Activated CD8-positive, alpha-beta T cell treated with anti-CD3 and anti-CD28 coated beads, Interleukin-2, amount 10 ng/mL, durations not matched to agents 7 days and 5 days (primary cell): ENCODE measurements at regions not wholly inside any gene's neighbourhood (a gene's known extent, or its start where the extent isn't known, plus 50 kb on each side); places are given as distances from the start of the nearest gene placed in this dataset.

Experiments
- ATAC-seq: fragments of 150-1000 bp; cut with Tn5 transposase; one replicate; pipeline ENCODE4 v1.10.0; 2021; ENCODE audit warnings: moderate library complexity
- CTCF ChIA-PET: fragments of 350-600 bp; sonication (Branson Sonifier 250); formaldehyde crosslinking; loops from one replicate; lab custom pipeline; 2021; ENCODE audit warnings: antibody characterized with exemption; lab: Charles Lee
- POLR2A ChIA-PET: fragments of 350-600 bp; sonication (Branson Sonifier 250); formaldehyde crosslinking; loops from one replicate; lab custom pipeline; 2021; ENCODE audit warnings: antibody characterized with exemption; lab: Charles Lee
- DNase-seq: peaks from one replicate; pipeline ENCODE4 v3.0.0-alpha.2; 2020
- H3K27ac Mint-ChIP-seq: one replicate; pipeline ENCODE4 v1.8.0; 2021; ENCODE audit warnings: mild to moderate bottlenecking, mixed read lengths
- H3K27me3 Mint-ChIP-seq: one replicate; pipeline ENCODE4 v1.8.0; 2021; ENCODE audit warnings: low read depth, mixed read lengths
- H3K36me3 Mint-ChIP-seq: one replicate; pipeline ENCODE4 v1.8.0; 2021; ENCODE audit warnings: low read depth, mixed read lengths
- H3K4me1 Mint-ChIP-seq: one replicate; pipeline ENCODE4 v1.8.0; 2021; ENCODE audit warnings: low read depth, mixed read lengths
- H3K4me3 Mint-ChIP-seq: one replicate; pipeline ENCODE4 v1.8.0; 2021; ENCODE audit warnings: mild to moderate bottlenecking, mixed read lengths
- H3K9me3 Mint-ChIP-seq: one replicate; pipeline ENCODE4 v1.8.0; 2022; ENCODE audit warnings: mixed read lengths; ENCODE audit not compliant: insufficient read depth

- Mint-ChIP-seq H3K36me3 (no peaks in the 10 kb centered on the region), H3K4me3 (no peak overlapping the region), H3K9me3 (peaks cover 15% of the 10 kb centered on the region), H3K27me3 (no peaks in the 10 kb centered on the region), H3K4me1 (no peaks in the 10 kb centered on the region), H3K27ac (no peak overlapping the region)
- DNase-seq (no peak), ATAC-seq (no peak)
- ChIA-PET CTCF (no interaction called here), POLR2A (no interaction called here)
Measured at GRCh38 chr3:176075491-176075890, 1121.8 kb downstream of the TBL1XR1 start.

GRCh38 chr3:176075046-176075445 is 1122.2 kb downstream of the TBL1XR1 start:
- ChIA-PET CTCF (no interaction called here), POLR2A (no interaction called here)
- Mint-ChIP-seq H3K27ac (no peak overlapping the region), H3K36me3 (no peaks in the 10 kb centered on the region), H3K9me3 (peaks cover 15% of the 10 kb centered on the region), H3K4me3 (no peak overlapping the region), H3K4me1 (no peaks in the 10 kb centered on the region), H3K27me3 (no peaks in the 10 kb centered on the region)
- no peak for ATAC-seq
- no peak for DNase-seq

GRCh38 chr3:176074096-176074495 is 1123.2 kb downstream of the TBL1XR1 start:
- Mint-ChIP-seq H3K27ac (no peak overlapping the region), H3K4me3 (no peak overlapping the region), H3K4me1 (no peaks in the 10 kb centered on the region), H3K9me3 (peaks cover 15% of the 10 kb centered on the region), H3K36me3 (no peaks in the 10 kb centered on the region), H3K27me3 (no peaks in the 10 kb centered on the region)
- ATAC-seq (no peak), DNase-seq (no peak)
- ChIA-PET POLR2A (no interaction called here), CTCF (no interaction called here)

- no peak overlapping the region for H3K4me3 Mint-ChIP-seq
- no peaks in the 10 kb centered on the region for H3K4me1 Mint-ChIP-seq
- POLR2A ChIA-PET, result no interaction called here
- no peak overlapping the region for H3K27ac Mint-ChIP-seq
- no peaks in the 10 kb centered on the region for H3K36me3 Mint-ChIP-seq
- DNase-seq (no peak), ATAC-seq (no peak)
- CTCF ChIA-PET, result no interaction called here
- H3K27me3 Mint-ChIP-seq, result no peaks in the 10 kb centered on the region
- H3K9me3 Mint-ChIP-seq, result peaks cover 12% of the 10 kb centered on the region
Measured at GRCh38 chr3:176071943-176072342, 1125.3 kb downstream of the TBL1XR1 start.

GRCh38 chr3:176068750-176069149 is 1128.5 kb downstream of the TBL1XR1 start:
- Mint-ChIP-seq H3K4me3 (no peak overlapping the region), H3K9me3 (peaks cover 3% of the 10 kb centered on the region), H3K27me3 (no peaks in the 10 kb centered on the region), H3K36me3 (no peaks in the 10 kb centered on the region), H3K4me1 (no peaks in the 10 kb centered on the region), H3K27ac (no peak overlapping the region)
- ATAC-seq (no peak), DNase-seq (no peak)
- ChIA-PET POLR2A (no interaction called here), CTCF (no interaction called here)

- no peaks in the 10 kb centered on the region for H3K27me3 Mint-ChIP-seq
- ChIA-PET CTCF (no interaction called here), POLR2A (no interaction called here)
- peaks cover 3% of the 10 kb centered on the region for H3K9me3 Mint-ChIP-seq
- no peak overlapping the region for H3K4me3 Mint-ChIP-seq
- no peaks in the 10 kb centered on the region for H3K36me3 Mint-ChIP-seq
- no peak overlapping the region for H3K27ac Mint-ChIP-seq
- no peak for DNase-seq
- H3K4me1 Mint-ChIP-seq, result no peaks in the 10 kb centered on the region
- ATAC-seq, result no peak
Measured at GRCh38 chr3:176058856-176059255, 1138.4 kb downstream of the TBL1XR1 start.

- H3K4me1 Mint-ChIP-seq, result no peaks in the 10 kb centered on the region
- peaks cover 3% of the 10 kb centered on the region for H3K9me3 Mint-ChIP-seq
- H3K27ac Mint-ChIP-seq, result no peak overlapping the region
- ATAC-seq (no peak), DNase-seq (no peak)
- no peaks in the 10 kb centered on the region for H3K36me3 Mint-ChIP-seq
- ChIA-PET CTCF (no interaction called here), POLR2A (no interaction called here)
- no peaks in the 10 kb centered on the region for H3K27me3 Mint-ChIP-seq
- H3K4me3 Mint-ChIP-seq, result no peak overlapping the region
Measured at GRCh38 chr3:176055836-176056235, 1141.4 kb downstream of the TBL1XR1 start.

GRCh38 chr3:176051766-176052165 is 1145.5 kb downstream of the TBL1XR1 start:
- Mint-ChIP-seq H3K36me3 (no peaks in the 10 kb centered on the region), H3K9me3 (peaks cover 4% of the 10 kb centered on the region), H3K4me1 (no peaks in the 10 kb centered on the region), H3K4me3 (no peak overlapping the region), H3K27ac (no peak overlapping the region), H3K27me3 (no peaks in the 10 kb centered on the region)
- CTCF ChIA-PET, result no interaction called here
- DNase-seq, result no peak
- POLR2A ChIA-PET, result no interaction called here
- ATAC-seq, result no peak

GRCh38 chr3:176046703-176047102 is 1150.6 kb downstream of the TBL1XR1 start:
- POLR2A ChIA-PET, result no interaction called here
- Mint-ChIP-seq H3K4me3 (no peak overlapping the region), H3K27ac (no peak overlapping the region), H3K4me1 (no peaks in the 10 kb centered on the region), H3K27me3 (no peaks in the 10 kb centered on the region), H3K36me3 (no peaks in the 10 kb centered on the region), H3K9me3 (peaks cover 3% of the 10 kb centered on the region)
- CTCF ChIA-PET, result no interaction called here
- DNase-seq (no peak), ATAC-seq (no peak)

GRCh38 chr3:176041812-176042211 is 1155.5 kb downstream of the TBL1XR1 start:
- peaks cover 12% of the 10 kb centered on the region for H3K9me3 Mint-ChIP-seq
- no peaks in the 10 kb centered on the region for H3K27me3 Mint-ChIP-seq
- H3K36me3 Mint-ChIP-seq, result no peaks in the 10 kb centered on the region
- POLR2A ChIA-PET, result no interaction called here
- DNase-seq, result no peak
- ATAC-seq, result no peak
- CTCF ChIA-PET, result no interaction called here
- no peak overlapping the region for H3K4me3 Mint-ChIP-seq
- H3K27ac Mint-ChIP-seq, result no peak overlapping the region
- H3K4me1 Mint-ChIP-seq, result no peaks in the 10 kb centered on the region

GRCh38 chr3:176041185-176041584 is 1156.1 kb downstream of the TBL1XR1 start:
- DNase-seq (no peak), ATAC-seq (no peak)
- peaks cover 10% of the 10 kb centered on the region for H3K9me3 Mint-ChIP-seq
- H3K36me3 Mint-ChIP-seq, result no peaks in the 10 kb centered on the region
- POLR2A ChIA-PET, result no interaction called here
- CTCF ChIA-PET, result no interaction called here
- no peaks in the 10 kb centered on the region for H3K27me3 Mint-ChIP-seq
- no peak overlapping the region for H3K4me3 Mint-ChIP-seq
- H3K27ac Mint-ChIP-seq, result no peak overlapping the region
- H3K4me1 Mint-ChIP-seq, result no peaks in the 10 kb centered on the region

GRCh38 chr3:176037636-176038035 is 1159.6 kb downstream of the TBL1XR1 start:
- no peak for DNase-seq
- Mint-ChIP-seq H3K36me3 (no peaks in the 10 kb centered on the region), H3K9me3 (peaks cover 13% of the 10 kb centered on the region), H3K4me1 (no peaks in the 10 kb centered on the region), H3K4me3 (no peak overlapping the region), H3K27ac (no peak overlapping the region), H3K27me3 (no peaks in the 10 kb centered on the region)
- no peak for ATAC-seq
- ChIA-PET POLR2A (no interaction called here), CTCF (no interaction called here)

- Mint-ChIP-seq H3K36me3 (no peaks in the 10 kb centered on the region), H3K27ac (no peak overlapping the region), H3K4me1 (no peaks in the 10 kb centered on the region), H3K4me3 (no peak overlapping the region), H3K9me3 (peaks cover 10% of the 10 kb centered on the region), H3K27me3 (no peaks in the 10 kb centered on the region)
- POLR2A ChIA-PET, result no interaction called here
- ATAC-seq (no peak), DNase-seq (no peak)
- CTCF ChIA-PET, result no interaction called here
Measured at GRCh38 chr3:176032043-176032442, 1165.2 kb downstream of the TBL1XR1 start.
